Pancreas (tissue), 10 donors: ENCODE measurements at regions not wholly inside any gene's neighbourhood (a gene's known extent, or its start where the extent isn't known, plus 50 kb on each side); places are given as distances from the start of the nearest gene placed in this dataset.

ENCODE experiments used
- ATAC-seq, 4 donors: fragments of 200-7000 bp; cut with Tn5 transposase; one replicate each; pipeline versions ENCODE4 v1.8.0 to v1.9.1; 2020; ENCODE audit warnings: mild to moderate bottlenecking in 4 of 4, moderate library complexity in 4 of 4
- DNase-seq, 6 donors: peaks; one replicate each; pipeline ENCODE4 v3.0.0-alpha.2; 2020
- FAIRE-seq: peaks from 2 replicates; lab custom pipeline; 2012; peaks lifted over from hg19 to GRCh38; lab: Jason Lieb, UNC
- H3K27ac ChIP-seq, 4 donors: fragments of 200-600 bp; sonication (generic); 1 replicate in 3 of 4; 2 replicates in 1 of 4; pipeline versions ENCODE4 v1.5.0 to v1.8.0; 2020
- H3K27me3 ChIP-seq, 4 donors: fragments of 200-600 bp; one replicate each; pipeline ENCODE4 v1.8.0; 2021
- H3K36me3 ChIP-seq, 3 donors: fragments of 200-600 bp; sonication (generic) in 1 of 3; one replicate each; pipeline versions ENCODE4 v1.5.0 to v1.8.0; 2020 to 2021
- H3K4me1 ChIP-seq, 3 donors: fragments of 200-600 bp; one replicate each; pipeline ENCODE4 v1.8.0; 2021
- H3K4me3 ChIP-seq, 4 donors: fragments of 200-600 bp; sonication (generic) in 2 of 4; one replicate each; pipeline versions ENCODE4 v1.5.0 to v1.8.0; 2020 to 2021
- H3K9me3 ChIP-seq, 4 donors: fragments of 200-600 bp; one replicate each; pipeline ENCODE4 v1.8.0; 2021
- CTCF ChIP-seq, 4 donors: fragments of 200-600 bp; sonication (generic) in 3 of 4; IDR thresholded peaks; one replicate each; pipeline versions ENCODE4 v1.5.0 to v1.8.0; 2021; ENCODE audit warnings: antibody characterized with exemption in 4 of 4
- WGBS, 2 donors: extraction: QIAGEN DNeasy Blood & Tissue Kit; methylation state at CpG; one replicate each; pipeline ENCODE4 v1.1.7; 2013; 5-methylcytosine and 5-hydroxymethylcytosine counted together
- intact Hi-C, 3 donors: fragments of 100-400 bp; cut with DNase I; formaldehyde crosslinking; loops; one replicate each; pipeline versions ENCODE4 v1.11.1 to v1.14.2; 2022
- donor health status: healthy with polysubstance abuse.
- donor health status: DM: no; HTN: no; CAD: no; lungs with moderate emphysema.
- donor health status: DM: no; HTN: no; CAD: no.
- donor health status: control.
- donor health status: control.
- donor health status: Bipolar disorder and iron deficiency.
- donor health status: DM: yes; HTN: yes; CAD: no.
- donor health status: DM: no; HTN: no; CAD: no.
- donor health status: DM: no; HTN: no; CAD: no.
- donor health status: DM: yes; HTN: yes; CAD: no.

DNA sequence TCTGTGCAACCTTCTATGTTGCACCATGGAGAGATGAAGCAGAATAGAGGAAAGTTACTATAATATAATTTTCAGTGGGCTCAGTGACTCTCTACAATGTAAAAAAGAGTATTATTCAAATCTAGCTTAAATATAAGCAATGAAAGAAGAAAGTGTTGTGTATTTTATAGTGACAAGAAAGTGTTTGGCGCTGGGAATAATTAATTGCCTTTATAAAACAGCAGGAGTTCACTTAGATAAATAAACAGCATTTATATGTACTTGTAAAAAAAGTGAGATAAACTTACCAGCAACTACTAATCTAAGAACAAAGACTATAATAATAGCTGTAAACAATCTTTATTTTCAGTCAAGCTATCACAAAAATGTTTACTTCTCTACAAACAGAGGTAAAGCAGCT, 488.9 kb upstream of the PCDH10 start:
- ATAC-seq (no peak), DNase-seq (no peak), FAIRE-seq (no peak)
- WGBS, 2 donors: 14 to 21% methylated on average over 1 of the region's 1 CpG
- Histone ChIP-seq H3K9me3 (no peaks in the 10 kb centered on the region), H3K27ac (no peak overlapping the region), H3K36me3 (no peaks in the 10 kb centered on the region), H3K4me1 (no peaks in the 10 kb centered on the region), H3K4me3 (no peak overlapping the region), H3K27me3 (no peaks in the 10 kb centered on the region)
- TF ChIP-seq CTCF (IDR thresholded peaks at IDR 0.05): no peak
- intact Hi-C loops: no loop called here

GRCh38 chr4:132662456-132662855, 486.6 kb upstream of the PCDH10 start:
- Histone ChIP-seq H3K9me3 (no peaks in the 10 kb centered on the region), H3K4me3 (no peak overlapping the region), H3K36me3 (no peaks in the 10 kb centered on the region), H3K4me1 (no peaks in the 10 kb centered on the region), H3K27ac (no peak overlapping the region), H3K27me3 (no peaks in the 10 kb centered on the region)
- DNase-seq (no peak), ATAC-seq (no peak), FAIRE-seq (no peak)
- intact Hi-C loops: no loop called here
- no peak for TF ChIP-seq CTCF (IDR thresholded peaks at IDR 0.05)
- WGBS, 2 donors: 81 to 83% methylated on average over 1 of the region's 1 CpG

- TF ChIP-seq CTCF (IDR thresholded peaks at IDR 0.05): no peak
- intact Hi-C loops: no loop called here
- DNase-seq (no peak), ATAC-seq (no peak), FAIRE-seq (no peak)
- no peak overlapping the region for H3K4me3 ChIP-seq
- WGBS, 2 donors: 0 to 19% methylated on average over 1 of the region's 1 CpG
- no peak overlapping the region for H3K27ac ChIP-seq
- no peaks in the 10 kb centered on the region for H3K27me3 ChIP-seq
- H3K4me1 ChIP-seq: no peaks in the 10 kb centered on the region
- no peaks in the 10 kb centered on the region for H3K9me3 ChIP-seq
- H3K36me3 ChIP-seq: no peaks in the 10 kb centered on the region
These were observed 479.3 kb upstream of the PCDH10 start for GRCh38 chr4:132669786-132670185.

GRCh38 chr4:132670557-132670956, 478.5 kb upstream of the PCDH10 start:
- DNase-seq (no peak), ATAC-seq (no peak), FAIRE-seq (no peak)
- Histone ChIP-seq H3K27ac (no peak overlapping the region), H3K27me3 (no peaks in the 10 kb centered on the region), H3K9me3 (no peaks in the 10 kb centered on the region), H3K4me1 (no peaks in the 10 kb centered on the region), H3K4me3 (no peak overlapping the region), H3K36me3 (no peaks in the 10 kb centered on the region)
- 67 to 81% methylated on average over 1 of the region's 1 CpG for WGBS, 2 donors
- TF ChIP-seq CTCF (IDR thresholded peaks at IDR 0.05): no peak
- intact Hi-C loops: no loop called here

GRCh38 chr4:132683957-132684356, 465.1 kb upstream of the PCDH10 start:
- Histone ChIP-seq H3K4me1 (no peaks in the 10 kb centered on the region), H3K27me3 (no peaks in the 10 kb centered on the region), H3K36me3 (no peaks in the 10 kb centered on the region), H3K9me3 (no peaks in the 10 kb centered on the region), H3K27ac (no peak overlapping the region), H3K4me3 (no peak overlapping the region)
- FAIRE-seq (no peak), ATAC-seq (no peak), DNase-seq (no peak)
- no peak for TF ChIP-seq CTCF (IDR thresholded peaks at IDR 0.05)
- intact Hi-C loops: no loop called here
